Effector memory CD4-positive, alpha-beta T cell (primary cell): ENCODE measurements at regions not wholly inside any gene's neighbourhood (a gene's known extent, or its start where the extent isn't known, plus 50 kb on each side); places are given as distances from the start of the nearest gene placed in this dataset.
"Not testable (repeated sequence)": the region's sequence is repeated elsewhere in the genome, so short reads cannot be mapped to it uniquely, and the experiment has no call there.

Experiments
- DNase-seq, 3 donors: peaks; one replicate each; pipeline ENCODE4 v3.0.0-alpha.2; 2020
- H3K27ac ChIP-seq: 2 replicates; pipeline ENCODE4 v1.7.0; 2013; ENCODE audit warnings: mild to moderate bottlenecking, low read length, moderate library complexity; ENCODE audit not compliant: insufficient read depth, poor library complexity, severe bottlenecking
- H3K27me3 ChIP-seq: replicated peaks from 2 replicates; pipeline ENCODE4 v1.7.0; 2013; ENCODE audit warnings: mild to moderate bottlenecking, low read length; ENCODE audit not compliant: insufficient read depth, control insufficient read depth, poor library complexity, severe bottlenecking
- H3K36me3 ChIP-seq: 2 replicates; pipeline ENCODE4 v1.7.0; 2013; ENCODE audit warnings: mild to moderate bottlenecking, low read length, moderate library complexity; ENCODE audit not compliant: control insufficient read depth, insufficient read depth
- H3K4me1 ChIP-seq: 2 replicates; pipeline ENCODE4 v1.7.0; 2013; ENCODE audit warnings: low read length, mild to moderate bottlenecking; ENCODE audit not compliant: control insufficient read depth, insufficient read depth, poor library complexity, severe bottlenecking
- H3K4me3 ChIP-seq: 2 replicates; pipeline ENCODE4 v1.7.0; 2013; ENCODE audit warnings: low read length, low read depth, mild to moderate bottlenecking; ENCODE audit not compliant: insufficient read depth, poor library complexity, severe bottlenecking
- H3K9me3 ChIP-seq: 2 replicates; pipeline ENCODE4 v1.7.0; 2013; ENCODE audit warnings: mild to moderate bottlenecking, low read length, moderate library complexity; ENCODE audit not compliant: control insufficient read depth

DNA sequence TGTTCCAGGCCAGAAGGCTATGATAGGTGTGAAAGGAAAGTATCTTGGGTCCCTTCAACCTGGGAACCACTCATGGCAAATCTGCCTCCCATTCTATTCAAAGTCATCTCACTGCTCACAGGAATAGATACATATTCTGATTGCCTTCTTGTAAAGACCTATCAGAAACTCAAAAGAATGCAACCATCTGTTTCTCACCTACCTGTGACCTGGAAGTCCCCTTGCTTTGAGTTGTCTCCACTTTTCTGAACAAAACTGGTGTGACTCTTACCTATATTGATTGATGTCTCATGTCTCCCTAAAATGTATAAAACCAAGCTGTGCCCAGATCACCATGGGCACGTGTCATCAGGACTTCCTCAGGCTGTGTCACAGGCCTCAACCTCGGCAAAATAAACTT is 1149.3 kb downstream of the NSUN3 start:
- no peaks in the 10 kb centered on the region for H3K9me3 ChIP-seq
- H3K27me3 ChIP-seq: no peaks in the 10 kb centered on the region
- DNase-seq: no peak
- H3K4me1 ChIP-seq: no peaks in the 10 kb centered on the region
- no peaks in the 10 kb centered on the region for H3K36me3 ChIP-seq
- no peak overlapping the region for H3K4me3 ChIP-seq
- H3K27ac ChIP-seq: no peak overlapping the region

DNA sequence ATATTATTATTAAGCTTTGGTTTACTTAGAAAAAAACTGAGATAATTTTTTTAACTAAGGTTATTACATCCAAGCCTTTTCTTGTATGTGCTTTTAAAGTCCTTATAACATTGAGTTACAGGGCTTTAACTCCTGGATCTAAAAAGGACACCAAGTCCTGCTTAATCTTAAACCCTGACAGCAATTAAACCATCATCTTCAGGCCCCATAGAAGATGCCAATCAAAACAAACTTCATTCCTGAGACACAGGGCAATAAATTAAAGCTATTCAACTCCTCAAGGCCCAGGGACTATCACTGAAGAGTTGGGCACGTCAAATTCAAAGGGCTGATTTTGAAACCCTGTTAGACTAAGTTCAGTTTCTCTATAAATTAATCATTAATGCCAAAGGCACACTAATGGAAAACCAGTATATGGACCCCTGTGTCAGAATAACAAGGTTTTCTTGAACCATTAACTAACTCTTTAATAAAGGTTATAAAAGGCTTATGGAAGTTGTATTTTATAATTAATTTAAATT is 1152.6 kb downstream of the NSUN3 start:
- Histone ChIP-seq H3K27ac (no peak overlapping the region), H3K4me1 (no peaks in the 10 kb centered on the region), H3K4me3 (no peak overlapping the region), H3K36me3 (no peaks in the 10 kb centered on the region), H3K27me3 (no peaks in the 10 kb centered on the region), H3K9me3 (no peaks in the 10 kb centered on the region)
- no peak for DNase-seq

DNA sequence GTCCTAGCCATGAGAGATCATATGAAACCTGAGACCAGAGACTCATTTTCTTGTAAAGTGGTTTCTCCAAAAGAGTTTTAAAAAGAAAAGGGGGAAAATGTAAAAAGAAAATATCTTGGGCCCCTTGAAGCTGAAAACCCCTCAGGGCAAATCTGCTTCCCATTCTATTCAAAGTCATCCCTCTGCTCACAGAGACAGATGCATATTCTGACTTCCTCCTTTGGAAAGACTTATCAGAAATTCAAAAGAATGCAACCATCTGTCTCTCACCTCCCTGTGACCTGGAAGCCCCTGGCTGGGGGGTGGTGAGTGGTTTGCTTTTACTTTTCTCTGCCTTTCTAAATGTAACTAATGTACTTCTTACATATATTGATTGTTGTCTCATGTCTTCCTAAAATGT is 1154.8 kb downstream of the NSUN3 start:
- H3K4me1 ChIP-seq: no peaks in the 10 kb centered on the region
- H3K36me3 ChIP-seq: no peaks in the 10 kb centered on the region
- H3K27me3 ChIP-seq: no peaks in the 10 kb centered on the region
- H3K27ac ChIP-seq: no peak overlapping the region
- no peak overlapping the region for H3K4me3 ChIP-seq
- no peaks in the 10 kb centered on the region for H3K9me3 ChIP-seq
- no peak for DNase-seq

- Histone ChIP-seq H3K4me3 (no peak overlapping the region), H3K4me1 (no peaks in the 10 kb centered on the region), H3K27me3 (no peaks in the 10 kb centered on the region), H3K9me3 (no peaks in the 10 kb centered on the region), H3K36me3 (no peaks in the 10 kb centered on the region), H3K27ac (no peak overlapping the region)
- no peak for DNase-seq
Measured at GRCh38 chr3:95218484-95218883, 1155.6 kb downstream of the NSUN3 start.

GRCh38 chr3:95226437-95226836 is 1163.6 kb downstream of the NSUN3 start:
- no peaks in the 10 kb centered on the region for H3K4me1 ChIP-seq

DNA sequence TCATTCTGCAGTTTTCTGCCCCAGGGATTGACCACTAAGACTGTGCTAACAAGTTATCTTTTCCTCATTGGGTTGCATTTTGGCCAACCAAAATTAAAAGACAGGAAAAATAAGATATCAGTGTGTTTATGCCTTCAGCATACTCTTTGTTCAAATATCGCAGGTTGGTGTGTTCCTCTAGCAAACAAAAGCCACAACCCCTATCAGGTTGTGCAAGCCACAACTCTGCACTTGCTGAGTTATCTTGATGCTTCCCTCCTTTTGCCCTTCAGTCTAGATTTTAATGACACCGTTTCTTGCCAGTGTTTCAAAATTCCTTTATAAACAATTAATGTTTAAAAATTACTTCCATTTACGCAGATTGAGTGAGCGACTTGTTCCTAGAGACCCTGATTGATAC is 1164.2 kb downstream of the NSUN3 start:
- Histone ChIP-seq H3K27me3 (no peaks in the 10 kb centered on the region), H3K4me3 (no peak overlapping the region), H3K27ac (no peak overlapping the region), H3K4me1 (no peaks in the 10 kb centered on the region), H3K36me3 (no peaks in the 10 kb centered on the region), H3K9me3 (peaks cover 3% of the 10 kb centered on the region)
- no peak for DNase-seq

More at GRCh38 chr3:95226437-95226836, 1163.6 kb downstream of the NSUN3 start:
- H3K27me3 ChIP-seq: no peaks in the 10 kb centered on the region
- peaks cover 3% of the 10 kb centered on the region for H3K9me3 ChIP-seq
- H3K4me3 ChIP-seq: no peak overlapping the region
- H3K27ac ChIP-seq: no peak overlapping the region
- no peaks in the 10 kb centered on the region for H3K36me3 ChIP-seq
- no peak for DNase-seq

DNA sequence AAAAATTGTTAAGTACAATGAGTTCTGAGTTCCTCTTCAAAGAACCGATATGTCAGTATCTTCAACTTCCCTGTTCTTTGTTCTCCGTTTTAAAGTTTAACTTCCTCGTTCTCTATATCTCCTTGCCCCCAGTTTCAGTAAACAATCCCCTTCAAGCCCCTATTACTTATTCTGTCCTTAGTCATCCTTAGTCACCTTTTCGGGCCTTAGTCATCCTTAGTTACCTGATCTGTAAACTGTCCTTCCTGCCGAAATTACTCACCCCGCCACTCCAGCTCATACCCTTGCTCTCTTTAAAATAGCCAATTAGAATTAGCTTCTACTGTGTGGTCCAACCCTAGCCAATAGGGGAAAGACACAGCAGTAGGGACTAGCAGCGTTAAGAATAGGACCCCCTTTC is 1165.6 kb downstream of the NSUN3 start:
- Histone ChIP-seq H3K36me3 (no peaks in the 10 kb centered on the region), H3K9me3 (peaks cover 3% of the 10 kb centered on the region), H3K4me1 (no peaks in the 10 kb centered on the region), H3K27me3 (no peaks in the 10 kb centered on the region), H3K4me3 (no peak overlapping the region), H3K27ac (no peak overlapping the region)
- no peak for DNase-seq

DNA sequence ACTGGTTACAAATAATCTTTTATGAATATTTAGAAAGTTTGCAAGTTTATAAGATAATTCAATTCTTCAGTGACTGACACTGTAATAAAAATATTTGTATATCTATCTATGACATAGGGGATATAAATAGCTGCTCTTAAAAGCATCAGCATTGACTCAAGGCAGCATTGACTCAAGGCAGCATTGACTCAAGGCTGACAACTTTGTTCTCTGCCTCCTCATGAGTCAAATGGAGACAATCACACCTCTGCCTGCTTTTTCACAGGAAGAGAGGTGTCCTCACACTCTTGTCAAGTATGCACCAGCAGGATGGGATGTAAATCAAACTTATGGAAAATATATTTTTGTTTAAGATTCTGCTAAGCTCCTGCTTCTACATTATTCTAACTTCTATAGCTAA is 1173.1 kb downstream of the NSUN3 start:
- no peak overlapping the region for H3K4me3 ChIP-seq
- H3K27ac ChIP-seq: no peak overlapping the region

GRCh38 chr3:95237783-95238182 is 1174.9 kb downstream of the NSUN3 start:
- H3K4me1 ChIP-seq: no peaks in the 10 kb centered on the region
- no peaks in the 10 kb centered on the region for H3K36me3 ChIP-seq
- no peaks in the 10 kb centered on the region for H3K27me3 ChIP-seq
- DNase-seq: no peak
- H3K27ac ChIP-seq: no peak overlapping the region
- H3K9me3 ChIP-seq: no peaks in the 10 kb centered on the region
- no peak overlapping the region for H3K4me3 ChIP-seq

More for the DNA sequence above, 1173.1 kb downstream of the NSUN3 start:
- Histone ChIP-seq H3K27me3 (no peaks in the 10 kb centered on the region), H3K9me3 (no peaks in the 10 kb centered on the region), H3K4me1 (no peaks in the 10 kb centered on the region), H3K36me3 (no peaks in the 10 kb centered on the region)
- no peak for DNase-seq

- no peak for DNase-seq
- H3K27me3 ChIP-seq: no peaks in the 10 kb centered on the region
- no peaks in the 10 kb centered on the region for H3K9me3 ChIP-seq
Measured at GRCh38 chr3:95240395-95240794, 1177.5 kb downstream of the NSUN3 start.

GRCh38 chr3:95241256-95241655 is 1178.4 kb downstream of the NSUN3 start:
- not testable (repeated sequence) for H3K36me3 ChIP-seq, H3K4me3 ChIP-seq, H3K4me1 ChIP-seq, H3K27me3 ChIP-seq, H3K27ac ChIP-seq, H3K9me3 ChIP-seq, DNase-seq

More at GRCh38 chr3:95240395-95240794, 1177.5 kb downstream of the NSUN3 start:
- Histone ChIP-seq H3K4me1 (no peaks in the 10 kb centered on the region), H3K4me3 (no peak overlapping the region), H3K36me3 (no peaks in the 10 kb centered on the region), H3K27ac (no peak overlapping the region)
